ENCODE measurements at regions not wholly inside any gene's neighbourhood (a gene's known extent, or its start where the extent isn't known, plus 50 kb on each side); places are given as distances from the start of the nearest gene placed in this dataset.

- ATAC-seq (no peak), DNase-seq (no peak)
These were observed 54.4 kb upstream of the SIRPG start for GRCh38 chr20:1711826-1712601.

DNA sequence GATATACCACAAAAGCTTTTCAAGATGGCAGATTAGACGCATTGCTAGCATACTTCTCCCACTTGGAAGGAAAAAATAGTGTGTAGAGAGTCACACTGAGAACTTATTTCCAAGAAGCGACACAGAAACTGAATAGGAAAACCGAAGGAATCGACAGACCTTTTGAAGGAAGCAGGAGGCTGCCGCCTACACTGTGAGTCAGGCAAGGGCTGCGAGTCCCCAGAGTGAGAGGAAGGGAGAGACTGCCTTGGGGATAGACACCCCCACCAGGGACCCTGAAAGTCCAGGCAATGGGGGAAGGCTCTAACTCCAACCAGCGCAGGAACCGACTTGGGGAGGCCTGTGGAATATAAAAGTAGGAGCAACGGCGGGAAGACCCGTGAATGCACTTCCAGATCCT is 53.7 kb upstream of the SIRPG start:
- no peak for ATAC-seq
- no peak for DNase-seq

DNA sequence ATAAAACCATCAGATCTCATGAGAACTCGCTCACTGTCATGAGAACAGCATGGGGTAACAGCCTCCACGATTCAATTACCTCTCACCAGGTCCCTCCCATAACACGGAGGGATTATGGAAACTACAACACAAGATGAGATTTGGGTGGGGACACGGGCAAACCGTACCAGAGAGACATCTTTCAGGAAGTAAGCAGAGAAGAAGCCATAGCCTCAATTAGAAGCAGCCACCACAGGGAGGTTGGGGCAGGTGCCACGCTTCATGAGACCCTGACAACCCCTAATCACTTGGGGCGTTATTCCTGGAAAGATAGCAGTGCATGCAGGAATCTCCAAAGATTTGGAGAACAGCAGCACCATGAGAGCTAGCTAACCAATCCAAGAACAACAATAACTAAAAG is 52.9 kb upstream of the SIRPG start:
- ATAC-seq = no peak
- no peak for DNase-seq

DNA sequence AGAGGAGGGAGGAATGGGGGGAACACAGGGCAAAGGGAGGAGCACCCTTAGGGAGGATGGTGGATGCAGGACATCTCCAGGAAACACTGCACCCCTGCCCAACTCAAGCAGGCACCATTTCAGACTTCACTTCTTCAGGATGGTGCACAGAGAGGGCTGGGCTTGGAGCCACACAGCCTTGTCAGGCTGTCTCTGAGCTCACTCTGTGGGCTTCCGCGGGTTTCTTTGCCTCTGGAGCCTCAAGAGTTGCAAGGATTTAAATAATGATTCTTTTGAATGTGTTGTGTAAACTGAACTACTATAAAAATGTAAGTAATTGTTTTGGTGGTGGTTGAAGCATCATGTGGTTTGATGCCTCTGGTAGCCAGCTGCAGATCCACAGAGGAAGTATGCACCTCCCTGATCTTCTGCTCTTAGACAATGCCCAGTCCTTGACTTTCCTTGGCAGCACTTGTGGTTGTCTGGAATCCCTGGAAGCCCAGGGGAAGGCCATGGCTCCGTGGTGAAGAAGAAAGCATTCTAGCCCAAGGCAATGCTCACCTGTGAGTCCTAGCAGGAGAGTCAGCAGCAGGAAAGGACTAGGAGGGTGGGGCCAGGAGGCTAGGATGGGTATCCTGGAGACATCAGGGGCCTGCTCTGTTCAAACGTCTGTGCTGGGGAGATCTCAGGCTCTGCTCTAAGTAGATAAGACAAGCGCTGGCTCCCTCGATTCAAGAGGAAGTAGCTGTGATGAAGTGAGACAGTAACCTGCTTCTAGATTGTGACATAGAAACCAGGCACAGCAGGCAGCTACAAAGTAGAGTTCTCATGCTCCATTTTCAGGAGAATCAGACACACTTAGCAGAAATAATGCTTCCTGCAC is 50.2 kb upstream of the SIRPG start:
- no peak for DNase-seq
- ATAC-seq = no peak
